ENCODE measurements at regions not wholly inside any gene's neighbourhood (a gene's known extent, or its start where the extent isn't known, plus 50 kb on each side); places are given as distances from the start of the nearest gene placed in this dataset.

- Histone ChIP-seq H3K4me2 (ENCODE audit: control insufficient read depth, insufficient read depth) (no peak overlapping the region), H4K20me1 (ENCODE audit: control insufficient read depth, insufficient read depth) (no peaks in the 10 kb centered on the region), H2AFZ (ENCODE audit: control insufficient read depth, low read depth, low read length) (no peak overlapping the region), H3K27ac (ENCODE audit: control insufficient read depth, insufficient read depth) (no peak overlapping the region), H3K79me2 (ENCODE audit: control insufficient read depth, insufficient read depth, low read length) (no peaks in the 10 kb centered on the region), H3K9me3 (replicated peaks; ENCODE audit: control insufficient read depth, insufficient read depth, low read length) (no peaks in the 10 kb centered on the region), H3K36me3 (ENCODE audit: control insufficient read depth in 2 of 2, insufficient read depth in 2 of 2, low read length in 1 of 2) (no peaks in the 10 kb centered on the region), H3K27me3 (replicated peaks in 1 of 2; ENCODE audit: control insufficient read depth in 2 of 2, insufficient read depth in 2 of 2, low read length in 1 of 2) (no peaks in the 10 kb centered on the region), H3K9ac (ENCODE audit: control insufficient read depth, insufficient read depth, low read length) (no peak overlapping the region), H3K4me1 (ENCODE audit: control insufficient read depth, insufficient read depth, low read length) (no peaks in the 10 kb centered on the region), H3K4me3 (no peak overlapping the region)
- ChIA-PET RAD21 (ENCODE audit: unreplicated experiment) (no interaction called here), POLR2A (no interaction called here), SMC1A (ENCODE audit: uncharacterized antibody, unreplicated experiment) (no interaction called here), CTCF (no interaction called here)
- intact Hi-C loops (cut with micrococcal nuclease; ENCODE audit: unreplicated experiment): no loop called here
- WGBS (ENCODE audit: insufficient coverage, insufficient replicate concordance, low lambda C conversion rate, missing lambda C conversion rate): 60% methylated on average over 5 of the region's 5 CpGs
- BruUV-seq (replicated peaks): no TSS peak
- FAIRE-seq (no peak), ATAC-seq (no peak), DNase-seq (ENCODE audit: low read depth, low spot score) (no peak)
- in situ Hi-C loops (cut with MboI): no loop called here
- TF ChIP-seq GATAD2B (conservative IDR thresholded peaks at IDR 0.05; ENCODE audit: low read depth): no peak
- no peak for TF ChIP-seq EP300 (IDR thresholded peaks at IDR 0.05; ENCODE audit: borderline replicate concordance in 1 of 2, control insufficient read depth in 1 of 2, low read depth in 2 of 2, low read length in 2 of 2)
- TF ChIP-seq YY1 (IDR thresholded peaks at IDR 0.05; ENCODE audit: low read depth, low read length): no peak
- TF ChIP-seq ASH2L (IDR thresholded peaks at IDR 0.05; ENCODE audit: borderline replicate concordance, low read depth): no peak
- TF ChIP-seq STAT1 (conservative IDR thresholded peaks at IDR 0.05): no peak
- TF ChIP-seq IRF5 (IDR thresholded peaks at IDR 0.05; ENCODE audit: borderline replicate concordance): no peak
- TF ChIP-seq CBX5 (IDR thresholded peaks at IDR 0.05; ENCODE audit: low read depth): no peak
Observed at GRCh38 chr5:167392240-167392639, 899.2 kb upstream of the WWC1 start.

GRCh38 chr5:167393358-167393757, 898.1 kb upstream of the WWC1 start:
- no peak overlapping the region for H3K4me3 ChIP-seq
- CTCF ChIA-PET: no interaction called here
- POLR2A ChIA-PET: no interaction called here
- no TSS peak for BruUV-seq (replicated peaks)
- SMC1A ChIA-PET (ENCODE audit: uncharacterized antibody, unreplicated experiment): no interaction called here
- ATAC-seq: no peak
- no peaks in the 10 kb centered on the region for H3K79me2 ChIP-seq (ENCODE audit: control insufficient read depth, insufficient read depth, low read length)
- in situ Hi-C loops (cut with MboI) (no loop called here), intact Hi-C loops (cut with micrococcal nuclease; ENCODE audit: unreplicated experiment) (no loop called here)
- no peaks in the 10 kb centered on the region for H3K4me1 ChIP-seq (ENCODE audit: control insufficient read depth, insufficient read depth, low read length)
- DNase-seq (ENCODE audit: low read depth, low spot score): no peak
- RAD21 ChIA-PET (ENCODE audit: unreplicated experiment): no interaction called here
- H3K27me3 ChIP-seq (replicated peaks in 1 of 2; ENCODE audit: control insufficient read depth in 2 of 2, insufficient read depth in 2 of 2, low read length in 1 of 2): no peaks in the 10 kb centered on the region
- no peak overlapping the region for H3K4me2 ChIP-seq (ENCODE audit: control insufficient read depth, insufficient read depth)
- H3K9me3 ChIP-seq (replicated peaks; ENCODE audit: control insufficient read depth, insufficient read depth, low read length): no peaks in the 10 kb centered on the region
- no peaks in the 10 kb centered on the region for H3K36me3 ChIP-seq (ENCODE audit: control insufficient read depth in 2 of 2, insufficient read depth in 2 of 2, low read length in 1 of 2)
- H4K20me1 ChIP-seq (ENCODE audit: control insufficient read depth, insufficient read depth): no peaks in the 10 kb centered on the region
- no peak overlapping the region for H2AFZ ChIP-seq (ENCODE audit: control insufficient read depth, low read depth, low read length)
- FAIRE-seq: no peak
- no peak overlapping the region for H3K27ac ChIP-seq (ENCODE audit: control insufficient read depth, insufficient read depth)
- H3K9ac ChIP-seq (ENCODE audit: control insufficient read depth, insufficient read depth, low read length): no peak overlapping the region
- TF ChIP-seq, protein P1, sequence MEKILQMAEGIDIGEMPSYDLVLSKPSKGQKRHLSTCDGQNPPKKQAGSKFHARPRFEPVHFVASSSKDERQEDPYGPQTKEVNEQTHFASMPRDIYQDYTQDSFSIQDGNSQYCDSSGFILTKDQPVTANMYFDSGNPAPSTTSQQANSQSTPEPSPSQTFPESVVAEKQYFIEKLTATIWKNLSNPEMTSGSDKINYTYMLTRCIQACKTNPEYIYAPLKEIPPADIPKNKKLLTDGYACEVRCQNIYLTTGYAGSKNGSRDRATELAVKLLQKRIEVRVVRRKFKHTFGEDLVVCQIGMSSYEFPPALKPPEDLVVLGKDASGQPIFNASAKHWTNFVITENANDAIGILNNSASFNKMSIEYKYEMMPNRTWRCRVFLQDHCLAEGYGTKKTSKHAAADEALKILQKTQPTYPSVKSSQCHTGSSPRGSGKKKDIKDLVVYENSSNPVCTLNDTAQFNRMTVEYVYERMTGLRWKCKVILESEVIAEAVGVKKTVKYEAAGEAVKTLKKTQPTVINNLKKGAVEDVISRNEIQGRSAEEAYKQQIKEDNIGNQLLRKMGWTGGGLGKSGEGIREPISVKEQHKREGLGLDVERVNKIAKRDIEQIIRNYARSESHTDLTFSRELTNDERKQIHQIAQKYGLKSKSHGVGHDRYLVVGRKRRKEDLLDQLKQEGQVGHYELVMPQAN (conservative IDR thresholded peaks at IDR 0.05): no peak
- TF ChIP-seq MXI1 (IDR thresholded peaks at IDR 0.05; ENCODE audit: low read depth, low read length) (no peak), YY1 (IDR thresholded peaks at IDR 0.05; ENCODE audit: low read depth, low read length) (no peak), HDAC6 (IDR thresholded peaks at IDR 0.05; ENCODE audit: unreplicated experiment) (no peak), BCL11A (IDR thresholded peaks at IDR 0.05; ENCODE audit: low read depth, low read length) (no peak)

All from GM12878 (cell line).